ENCODE measurements at regions not wholly inside any gene's neighbourhood (a gene's known extent, or its start where the extent isn't known, plus 50 kb on each side); places are given as distances from the start of the nearest gene placed in this dataset.

GRCh38 chr6:112480553-112480952 is 133.4 kb downstream of the RFPL4B start (continued):
- no peak for TF ChIP-seq PBX3 (IDR thresholded peaks at IDR 0.05)

GRCh38 chr6:112481211-112481610 is 134.1 kb downstream of the RFPL4B start:
- TF ChIP-seq EHF (CRISPR knock-in tag; IDR thresholded peaks at IDR 0.05) (no peak), HOXB13 (CRISPR knock-in tag; IDR thresholded peaks at IDR 0.05; ENCODE audit: low read depth) (no peak), CHD2 (IDR thresholded peaks at IDR 0.05; ENCODE audit: low read length, partially characterized antibody) (no peak), RARB (CRISPR knock-in tag; IDR thresholded peaks at IDR 0.05) (no peak), HMGXB4 (CRISPR knock-in tag; IDR thresholded peaks at IDR 0.05; ENCODE audit: borderline replicate concordance) (no peak), ATOH8 (CRISPR knock-in tag; IDR thresholded peaks at IDR 0.05; ENCODE audit: low read depth) (no peak), GATA3 (IDR thresholded peaks at IDR 0.05; ENCODE audit: borderline replicate concordance) (no peak), ZSCAN20 (CRISPR knock-in tag; IDR thresholded peaks at IDR 0.05) (no peak), FOSL2 (IDR thresholded peaks at IDR 0.05) (no peak), FOSL2 (CRISPR knock-in tag; IDR thresholded peaks at IDR 0.05) (no peak), CTCF (IDR thresholded peaks at IDR 0.05) (no peak), TP53 (CRISPR knock-in tag; IDR thresholded peaks at IDR 0.05) (no peak), JUN (IDR thresholded peaks at IDR 0.05) (no peak), HOXB5 (CRISPR knock-in tag; IDR thresholded peaks at IDR 0.05) (no peak), ZC3H11A (IDR thresholded peaks at IDR 0.05) (no peak), CBX2 (IDR thresholded peaks at IDR 0.05; ENCODE audit: borderline replicate concordance, low read depth) (no peak)
- Histone ChIP-seq H3K4me3 (no peak overlapping the region), H3K4me1 (no peaks in the 10 kb centered on the region), H3K4me2 (no peak overlapping the region), H3K9me3 (no peaks in the 10 kb centered on the region), H3K27ac (no peak overlapping the region)
- FAIRE-seq (no peak), ATAC-seq (no peak), DNase-seq (ENCODE audit: low read depth in 1 of 2, low spot score in 1 of 2) (no peak)
- POLR2A ChIA-PET = no interaction called here
- CTCF ChIA-PET = no interaction called here
- WGBS (ENCODE audit: missing lambda C conversion rate) = 20% methylated on average over 2 of the region's 2 CpGs

GRCh38 chr6:112482373-112482772 is 135.2 kb downstream of the RFPL4B start:
- DNase-seq (ENCODE audit: low read depth in 1 of 2, low spot score in 1 of 2) = no peak
- 41% methylated on average over 2 of the region's 2 CpGs for WGBS (ENCODE audit: missing lambda C conversion rate)
- H3K4me2 ChIP-seq = no peak overlapping the region
- H3K4me1 ChIP-seq = no peaks in the 10 kb centered on the region
- ChIA-PET CTCF (no interaction called here), POLR2A (no interaction called here)
- no peak overlapping the region for H3K27ac ChIP-seq
- H3K9me3 ChIP-seq = no peaks in the 10 kb centered on the region
- FAIRE-seq = no peak
- no peak for ATAC-seq
- H3K4me3 ChIP-seq = no peak overlapping the region
- no peak for TF ChIP-seq POLR2A (IDR thresholded peaks at IDR 0.05; ENCODE audit: low read length)
- TF ChIP-seq HEYL (CRISPR knock-in tag; IDR thresholded peaks at IDR 0.05) = no peak
- TF ChIP-seq HOXB13 (CRISPR knock-in tag; IDR thresholded peaks at IDR 0.05; ENCODE audit: low read depth) = no peak
- no peak for TF ChIP-seq MYC (IDR thresholded peaks at IDR 0.05; ENCODE audit: borderline replicate concordance, low read length)
- TF ChIP-seq ELK1 (IDR thresholded peaks at IDR 0.05; ENCODE audit: low read depth, low read length) = no peak
- no peak for TF ChIP-seq RFX5 (IDR thresholded peaks at IDR 0.05)
- no peak for TF ChIP-seq CHD4 (IDR thresholded peaks at IDR 0.05; ENCODE audit: borderline replicate concordance)
- TF ChIP-seq ZC3H11A (IDR thresholded peaks at IDR 0.05) = no peak
- TF ChIP-seq ZSCAN20 (CRISPR knock-in tag; IDR thresholded peaks at IDR 0.05) = no peak
- no peak for TF ChIP-seq RAD21 (conservative IDR thresholded peaks at IDR 0.05 in 1 of 2, IDR thresholded peaks at IDR 0.05 in 1 of 2)
- no peak for TF ChIP-seq TFCP2L1 (CRISPR knock-in tag; IDR thresholded peaks at IDR 0.05)
- TF ChIP-seq RNF2 (IDR thresholded peaks at IDR 0.05; ENCODE audit: borderline replicate concordance, low read depth) = no peak
- TF ChIP-seq TP53 (CRISPR knock-in tag; IDR thresholded peaks at IDR 0.05) = no peak
- no peak for TF ChIP-seq KDM1A (IDR thresholded peaks at IDR 0.05; ENCODE audit: low read depth)
- no peak for TF ChIP-seq JUNB (IDR thresholded peaks at IDR 0.05)
- TF ChIP-seq ZNF302 (CRISPR knock-in tag; IDR thresholded peaks at IDR 0.05) = no peak
- TF ChIP-seq HDAC2 (IDR thresholded peaks at IDR 0.05) = no peak
- no peak for TF ChIP-seq PHF8 (IDR thresholded peaks at IDR 0.05; ENCODE audit: borderline replicate concordance, low read depth)
- no peak for TF ChIP-seq RARB (CRISPR knock-in tag; IDR thresholded peaks at IDR 0.05)

Measured in A549 (cell line).